H9 (cell line): ENCODE measurements at regions not wholly inside any gene's neighbourhood (a gene's known extent, or its start where the extent isn't known, plus 50 kb on each side); places are given as distances from the start of the nearest gene placed in this dataset.

Experiments used
- DNase-seq: peaks from one replicate; pipeline ENCODE4 v3.0.0-alpha.2; 2017
- H2AFZ ChIP-seq: one replicate; pipeline ENCODE4 v1.6.1; 2013; ENCODE audit warnings: mild to moderate bottlenecking, low read length, control low read depth, moderate library complexity
- H2AK5ac ChIP-seq: 2 replicates; pipeline ENCODE4 v1.6.1; 2013; ENCODE audit warnings: low read length, control low read depth, mixed read lengths; ENCODE audit not compliant: insufficient read length
- H2BK120ac ChIP-seq: one replicate; pipeline ENCODE4 v1.6.1; 2013; ENCODE audit warnings: low read depth, mild to moderate bottlenecking, low read length, control low read depth, inconsistent platforms; ENCODE audit not compliant: poor library complexity, severe bottlenecking
- H2BK12ac ChIP-seq: 2 replicates; pipeline ENCODE4 v1.6.1; 2013; ENCODE audit warnings: low read length, control low read depth, mixed read lengths, low read depth; ENCODE audit not compliant: insufficient read length
- H2BK15ac ChIP-seq: 2 replicates; pipeline ENCODE4 v1.6.1; 2013; ENCODE audit warnings: low read depth, low read length, control low read depth
- H2BK20ac ChIP-seq: one replicate; pipeline ENCODE4 v1.6.1; 2013; ENCODE audit warnings: low read depth, mild to moderate bottlenecking, low read length, control low read depth, inconsistent platforms; ENCODE audit not compliant: poor library complexity, severe bottlenecking
- H2BK5ac ChIP-seq: 2 replicates; pipeline ENCODE4 v1.6.1; 2013; ENCODE audit warnings: low read length, control low read depth, mixed read lengths; ENCODE audit not compliant: insufficient read length
- H3K14ac ChIP-seq: 2 replicates; pipeline ENCODE4 v1.6.1; 2013; ENCODE audit warnings: low read length, control low read depth; ENCODE audit not compliant: insufficient read depth
- H3K18ac ChIP-seq: 2 replicates; pipeline ENCODE4 v1.6.1; 2013; ENCODE audit warnings: low read depth, mild to moderate bottlenecking, mixed read lengths, low read length, control low read depth; ENCODE audit not compliant: insufficient read length
- H3K23ac ChIP-seq: 2 replicates; pipeline ENCODE4 v1.6.1; 2013; ENCODE audit warnings: low read length, control low read depth, mixed read lengths, low read depth; ENCODE audit not compliant: insufficient read length
- H3K23me2 ChIP-seq: 2 replicates; pipeline ENCODE4 v1.6.1; 2013; ENCODE audit warnings: low read depth, mild to moderate bottlenecking, mixed read lengths, low read length, control low read depth; ENCODE audit not compliant: insufficient read length, poor library complexity, severe bottlenecking
- H3K27ac ChIP-seq: 2 replicates; pipeline ENCODE4 v1.5.1; 2013; ENCODE audit warnings: low read length, control low read depth, mixed read lengths, low read depth; ENCODE audit not compliant: insufficient read length
- H3K27me3 ChIP-seq: 2 replicates; pipeline ENCODE4 v1.6.1; 2013; ENCODE audit warnings: low read length, control low read depth, inconsistent platforms; ENCODE audit not compliant: insufficient read depth
- H3K4ac ChIP-seq: 2 replicates; pipeline ENCODE4 v1.6.1; 2013; ENCODE audit warnings: low read depth, mild to moderate bottlenecking, control low read depth, inconsistent platforms, low read length, moderate library complexity
- H3K4me1 ChIP-seq: 2 replicates; pipeline ENCODE4 v1.6.1; 2013; ENCODE audit warnings: low read length, control low read depth, inconsistent platforms; ENCODE audit not compliant: insufficient read depth
- H3K4me2 ChIP-seq: 2 replicates; pipeline ENCODE4 v1.6.1; 2013; ENCODE audit warnings: low read length, control low read depth, mixed read lengths; ENCODE audit not compliant: insufficient read length, insufficient read depth
- H3K56ac ChIP-seq: 2 replicates; pipeline ENCODE4 v1.6.1; 2013; ENCODE audit warnings: low read depth, mild to moderate bottlenecking, mixed read lengths, low read length, control low read depth; ENCODE audit not compliant: insufficient read length
- H3K79me1 ChIP-seq: 2 replicates; pipeline ENCODE4 v1.6.1; 2013; ENCODE audit warnings: low read depth, mild to moderate bottlenecking, moderate library complexity, low read length, control low read depth, inconsistent platforms; ENCODE audit not compliant: insufficient read depth, poor library complexity, severe bottlenecking
- H3K79me2 ChIP-seq: 2 replicates; pipeline ENCODE4 v1.6.1; 2013; ENCODE audit warnings: low read length, control low read depth, inconsistent platforms; ENCODE audit not compliant: insufficient read depth
- H3K9ac ChIP-seq: 2 replicates; pipeline ENCODE4 v1.6.1; 2013; ENCODE audit warnings: low read length, control low read depth, mixed read lengths; ENCODE audit not compliant: insufficient read length; ENCODE audit errors: extremely low read depth
- H3K9me3 ChIP-seq: one replicate; pipeline ENCODE4 v1.6.1; 2013; ENCODE audit warnings: low read depth, low read length, inconsistent platforms; ENCODE audit not compliant: control insufficient read depth
- H3T11ph ChIP-seq: one replicate; pipeline ENCODE4 v1.6.1; 2013; ENCODE audit warnings: mild to moderate bottlenecking, low read length, control low read depth, inconsistent platforms
- H4K20me1 ChIP-seq: one replicate; pipeline ENCODE4 v1.6.1; 2013; ENCODE audit not compliant: control insufficient read depth, insufficient read length, insufficient read depth
- H4K5ac ChIP-seq: 2 replicates; pipeline ENCODE4 v1.6.1; 2013; ENCODE audit warnings: low read depth, mild to moderate bottlenecking, mixed read lengths, low read length, control low read depth; ENCODE audit not compliant: insufficient read length
- H4K8ac ChIP-seq: replicated peaks from 2 replicates; pipeline ENCODE4 v1.6.1; 2013; ENCODE audit warnings: low read length, control low read depth, mixed read lengths, low read depth; ENCODE audit not compliant: insufficient read length
- H4K91ac ChIP-seq: 2 replicates; pipeline ENCODE4 v1.6.1; 2013; ENCODE audit warnings: low read depth, mild to moderate bottlenecking, moderate library complexity, mixed read lengths, low read length, control low read depth; ENCODE audit not compliant: insufficient read length
- H3K27ac Mint-ChIP-seq, 3 experiments: 2 replicates in 2 of 3; 3 replicates in 1 of 3; pipeline ENCODE4 v1.8.0; 2020 to 2021; ENCODE audit warnings: mixed read lengths in 3 of 3, mild to moderate bottlenecking in 1 of 3, moderate library complexity in 1 of 3
- H3K27me3 Mint-ChIP-seq: 2 replicates; pipeline ENCODE4 v1.8.0; 2021; ENCODE audit warnings: low read depth, mild to moderate bottlenecking, moderate library complexity, mixed read lengths
- H3K36me3 Mint-ChIP-seq, 3 experiments: 2 replicates in 2 of 3; 3 replicates in 1 of 3; pipeline ENCODE4 v1.8.0; 2020 to 2021; ENCODE audit warnings: low read depth in 3 of 3, mixed read lengths in 3 of 3; ENCODE audit not compliant: insufficient read depth in 1 of 3
- H3K4me1 Mint-ChIP-seq, 2 experiments: 2 replicates each; pipeline ENCODE4 v1.8.0; 2020; ENCODE audit warnings: mixed read lengths in 2 of 2
- H3K4me3 Mint-ChIP-seq, 2 experiments: 2 replicates in 1 of 2; 3 replicates in 1 of 2; pipeline ENCODE4 v1.8.0; 2020 to 2021; ENCODE audit warnings: mild to moderate bottlenecking in 2 of 2, mixed read lengths in 2 of 2, moderate library complexity in 1 of 2
- H3K9me3 Mint-ChIP-seq, 2 experiments: 2 replicates in 1 of 2; 3 replicates in 1 of 2; pipeline ENCODE4 v1.8.0; 2020; ENCODE audit warnings: mild to moderate bottlenecking in 2 of 2, mixed read lengths in 2 of 2, moderate library complexity in 1 of 2
- WGBS: extraction: QIAGEN DNeasy Blood & Tissue Kit; methylation state at CpG from one replicate; pipeline ENCODE4 v1.1.7; 2013; ENCODE audit warnings: missing lambda C conversion rate, low lambda C conversion rate, mixed read lengths; ENCODE audit not compliant: insufficient read length; ENCODE audit errors: extremely low coverage; 5-methylcytosine and 5-hydroxymethylcytosine counted together
- TF ChIP-seq, protein P1 (sequence below): fragments of 200-600 bp; sonication (generic); conservative IDR thresholded peaks from 3 replicates; pipeline ENCODE4 v1.8.0; 2021; ENCODE audit warnings: antibody characterized with exemption, mild to moderate bottlenecking

DNA sequence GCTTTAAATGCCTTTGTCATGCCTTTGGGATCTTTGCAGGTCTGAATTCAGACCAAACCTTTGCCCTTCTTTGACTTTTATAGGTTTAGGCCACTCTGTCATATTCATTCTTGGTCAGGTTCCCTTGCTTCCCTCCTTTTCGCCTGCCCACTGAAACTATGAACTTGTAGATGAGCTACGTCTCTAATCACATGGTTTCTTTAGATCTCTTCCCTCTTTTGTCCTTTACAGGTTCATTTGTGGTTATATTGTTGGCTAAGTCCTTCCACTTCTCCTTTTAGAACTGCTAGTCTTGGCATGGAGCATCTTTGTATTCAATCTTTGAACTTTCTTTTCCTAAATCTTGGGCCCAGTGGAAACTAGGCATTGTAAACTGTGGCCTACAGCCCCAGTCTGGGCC lies 104.0 kb upstream of the ZEB1 start:
- H4K20me1 ChIP-seq: no peaks in the 10 kb centered on the region
- WGBS: no CpG with 5 or more reads among the region's 2 CpGs

More for the DNA sequence above, 104.0 kb upstream of the ZEB1 start:
- Histone ChIP-seq H2BK20ac (no peak overlapping the region), H2BK12ac (no peak overlapping the region), H3K27ac (no peak overlapping the region), H3K56ac (no peak overlapping the region), H3K4me2 (no peak overlapping the region), H2BK15ac (no peak overlapping the region), H3K79me2 (no peaks in the 10 kb centered on the region), H3K14ac (no peak overlapping the region), H4K5ac (no peak overlapping the region), H2BK5ac (no peak overlapping the region), H2AFZ (no peak overlapping the region), H3K9ac (no peak overlapping the region), H3K4me1 (no peaks in the 10 kb centered on the region), H3K23ac (no peak overlapping the region), H3K9me3 (no peaks in the 10 kb centered on the region), H3K79me1 (no peaks in the 10 kb centered on the region), H3K18ac (no peak overlapping the region), H4K8ac (no peak overlapping the region), H2BK120ac (no peak overlapping the region), H3K4ac (no peak overlapping the region), H3K23me2 (no peaks in the 10 kb centered on the region), H4K91ac (no peak overlapping the region), H2AK5ac (no peak overlapping the region), H3T11ph (no peak overlapping the region), H3K27me3 (no peaks in the 10 kb centered on the region)
- H3K36me3 Mint-ChIP-seq: no peaks in the 10 kb centered on the region; a peak in 1 of 7 replicates
- peaks cover 1% of the 10 kb centered on the region; the same call in 1 of the 2 replicates for H3K27me3 Mint-ChIP-seq
- TF ChIP-seq, protein P1, sequence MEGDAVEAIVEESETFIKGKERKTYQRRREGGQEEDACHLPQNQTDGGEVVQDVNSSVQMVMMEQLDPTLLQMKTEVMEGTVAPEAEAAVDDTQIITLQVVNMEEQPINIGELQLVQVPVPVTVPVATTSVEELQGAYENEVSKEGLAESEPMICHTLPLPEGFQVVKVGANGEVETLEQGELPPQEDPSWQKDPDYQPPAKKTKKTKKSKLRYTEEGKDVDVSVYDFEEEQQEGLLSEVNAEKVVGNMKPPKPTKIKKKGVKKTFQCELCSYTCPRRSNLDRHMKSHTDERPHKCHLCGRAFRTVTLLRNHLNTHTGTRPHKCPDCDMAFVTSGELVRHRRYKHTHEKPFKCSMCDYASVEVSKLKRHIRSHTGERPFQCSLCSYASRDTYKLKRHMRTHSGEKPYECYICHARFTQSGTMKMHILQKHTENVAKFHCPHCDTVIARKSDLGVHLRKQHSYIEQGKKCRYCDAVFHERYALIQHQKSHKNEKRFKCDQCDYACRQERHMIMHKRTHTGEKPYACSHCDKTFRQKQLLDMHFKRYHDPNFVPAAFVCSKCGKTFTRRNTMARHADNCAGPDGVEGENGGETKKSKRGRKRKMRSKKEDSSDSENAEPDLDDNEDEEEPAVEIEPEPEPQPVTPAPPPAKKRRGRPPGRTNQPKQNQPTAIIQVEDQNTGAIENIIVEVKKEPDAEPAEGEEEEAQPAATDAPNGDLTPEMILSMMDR: no peak
- H3K4me3 Mint-ChIP-seq: no peak overlapping the region
- no peaks in the 10 kb centered on the region for H3K9me3 Mint-ChIP-seq
- H3K27ac Mint-ChIP-seq: no peak overlapping the region
- DNase-seq: no peak
- peaks cover 5 to 7% of the 10 kb centered on the region in 2 experiments; a peak in 2 of 4 replicates for H3K4me1 Mint-ChIP-seq
